ENCODE measurements at regions not wholly inside any gene's neighbourhood (a gene's known extent, or its start where the extent isn't known, plus 50 kb on each side); places are given as distances from the start of the nearest gene placed in this dataset.

DNA sequence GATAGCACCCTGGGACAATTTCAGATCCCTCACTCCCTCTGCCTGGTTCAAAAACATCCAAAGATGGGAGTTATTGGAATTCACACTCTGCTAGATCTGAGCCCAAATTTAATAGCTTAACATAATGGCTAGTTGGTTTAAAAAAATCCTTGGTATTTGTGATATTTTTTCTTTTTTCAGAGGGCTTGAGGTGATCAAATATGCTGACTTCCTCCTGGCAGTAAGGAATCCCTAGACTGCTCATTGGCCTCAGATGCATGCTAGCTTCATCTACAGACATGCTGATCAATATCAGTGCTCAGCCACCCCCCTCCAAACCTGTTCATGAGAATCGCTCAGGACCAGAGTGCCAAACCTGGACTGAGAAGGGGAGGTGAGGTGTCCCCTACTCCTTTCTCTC is 74.7 kb upstream of the PLPP4 start:
- no peaks in the 10 kb centered on the region for H3K27me3 Mint-ChIP-seq
- no peak overlapping the region for H3K4me3 Mint-ChIP-seq (ENCODE audit: low read depth)
- H3K36me3 Mint-ChIP-seq (ENCODE audit: insufficient read depth), result no peaks in the 10 kb centered on the region
- no peaks in the 10 kb centered on the region for H3K4me1 Mint-ChIP-seq (ENCODE audit: low read depth)
- TF ChIP-seq, protein P1, sequence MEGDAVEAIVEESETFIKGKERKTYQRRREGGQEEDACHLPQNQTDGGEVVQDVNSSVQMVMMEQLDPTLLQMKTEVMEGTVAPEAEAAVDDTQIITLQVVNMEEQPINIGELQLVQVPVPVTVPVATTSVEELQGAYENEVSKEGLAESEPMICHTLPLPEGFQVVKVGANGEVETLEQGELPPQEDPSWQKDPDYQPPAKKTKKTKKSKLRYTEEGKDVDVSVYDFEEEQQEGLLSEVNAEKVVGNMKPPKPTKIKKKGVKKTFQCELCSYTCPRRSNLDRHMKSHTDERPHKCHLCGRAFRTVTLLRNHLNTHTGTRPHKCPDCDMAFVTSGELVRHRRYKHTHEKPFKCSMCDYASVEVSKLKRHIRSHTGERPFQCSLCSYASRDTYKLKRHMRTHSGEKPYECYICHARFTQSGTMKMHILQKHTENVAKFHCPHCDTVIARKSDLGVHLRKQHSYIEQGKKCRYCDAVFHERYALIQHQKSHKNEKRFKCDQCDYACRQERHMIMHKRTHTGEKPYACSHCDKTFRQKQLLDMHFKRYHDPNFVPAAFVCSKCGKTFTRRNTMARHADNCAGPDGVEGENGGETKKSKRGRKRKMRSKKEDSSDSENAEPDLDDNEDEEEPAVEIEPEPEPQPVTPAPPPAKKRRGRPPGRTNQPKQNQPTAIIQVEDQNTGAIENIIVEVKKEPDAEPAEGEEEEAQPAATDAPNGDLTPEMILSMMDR (IDR thresholded peaks at IDR 0.05; ENCODE audit: unreplicated experiment), result no peak
- no peaks in the 10 kb centered on the region for H3K9me3 Mint-ChIP-seq (ENCODE audit: low read depth)
- DNase-seq (ENCODE audit: low spot score, unreplicated experiment), result no peak
- H3K27ac Mint-ChIP-seq, result no peak overlapping the region

DNA sequence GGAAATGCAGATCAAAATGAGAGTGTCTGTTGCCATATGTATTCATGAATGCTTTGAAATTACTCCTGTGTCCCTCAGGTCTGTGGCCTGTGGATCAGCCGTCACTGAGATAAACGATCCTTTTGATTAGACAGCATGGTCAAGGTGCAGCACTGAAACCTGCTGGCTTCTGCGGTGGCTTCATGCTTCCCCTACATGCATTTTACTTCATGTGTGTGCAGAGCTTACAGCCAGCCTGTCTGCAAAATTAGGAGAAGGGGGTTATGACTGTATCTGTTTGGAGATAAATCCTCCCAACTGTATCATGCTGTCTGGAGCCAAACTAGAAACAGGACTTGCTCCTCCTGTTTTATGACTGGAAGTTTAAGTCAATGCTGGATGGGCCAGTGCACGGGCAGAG is 71.0 kb upstream of the PLPP4 start:
- no peaks in the 10 kb centered on the region for H3K27me3 Mint-ChIP-seq
- no peaks in the 10 kb centered on the region for H3K36me3 Mint-ChIP-seq (ENCODE audit: insufficient read depth)
- H3K9me3 Mint-ChIP-seq (ENCODE audit: low read depth), result no peaks in the 10 kb centered on the region
- H3K4me3 Mint-ChIP-seq (ENCODE audit: low read depth), result no peak overlapping the region
- no peak for DNase-seq (ENCODE audit: low spot score, unreplicated experiment)
- TF ChIP-seq, protein P1 (IDR thresholded peaks at IDR 0.05; ENCODE audit: unreplicated experiment), result no peak
- no peak overlapping the region for H3K27ac Mint-ChIP-seq
- no peaks in the 10 kb centered on the region for H3K4me1 Mint-ChIP-seq (ENCODE audit: low read depth)

DNA sequence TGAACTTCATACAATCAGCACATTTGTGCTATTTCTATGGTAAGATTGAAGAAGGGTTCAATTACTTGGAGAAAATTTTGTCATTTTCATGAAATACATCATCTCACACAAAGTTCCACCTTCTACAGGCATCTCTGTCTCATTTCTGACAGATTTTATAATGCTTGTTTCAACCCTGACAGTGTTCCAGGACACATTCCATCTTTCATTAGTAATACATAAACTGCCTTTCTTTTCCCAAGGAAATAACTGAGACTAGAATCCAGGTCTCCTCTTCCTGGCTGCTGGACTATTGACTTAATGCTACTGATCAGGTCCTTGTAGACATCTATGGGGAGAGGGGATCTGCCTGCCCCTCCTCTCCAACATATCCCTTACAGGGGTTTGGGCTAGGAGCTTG is 70.1 kb upstream of the PLPP4 start:
- no peak for DNase-seq (ENCODE audit: low spot score, unreplicated experiment)
- Mint-ChIP-seq H3K36me3 (ENCODE audit: insufficient read depth) (no peaks in the 10 kb centered on the region), H3K27ac (no peak overlapping the region), H3K4me1 (ENCODE audit: low read depth) (peaks cover 5% of the 10 kb centered on the region), H3K9me3 (ENCODE audit: low read depth) (no peaks in the 10 kb centered on the region), H3K4me3 (ENCODE audit: low read depth) (no peak overlapping the region), H3K27me3 (no peaks in the 10 kb centered on the region)
- TF ChIP-seq, protein P1 (IDR thresholded peaks at IDR 0.05; ENCODE audit: unreplicated experiment), result no peak

DNA sequence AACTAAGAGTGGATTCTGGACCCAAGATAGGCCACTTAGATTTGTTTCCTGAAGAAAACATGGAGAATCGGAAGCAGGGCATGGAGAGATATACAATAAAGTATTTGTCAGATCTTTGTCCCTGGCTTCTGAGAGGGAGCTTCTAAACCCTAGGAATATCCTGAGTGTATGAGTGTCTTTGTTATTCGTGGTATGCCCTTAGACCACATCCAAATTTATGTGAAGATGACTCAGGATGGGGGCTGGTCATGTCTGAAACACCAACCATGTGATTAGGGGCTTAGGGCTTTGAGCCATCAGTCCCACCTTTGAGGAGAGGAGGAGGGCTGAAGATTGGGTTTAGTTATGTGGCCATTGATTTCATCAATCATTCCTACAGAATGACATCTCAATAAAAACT is 69.7 kb upstream of the PLPP4 start:
- Mint-ChIP-seq H3K4me3 (ENCODE audit: low read depth) (no peak overlapping the region), H3K4me1 (ENCODE audit: low read depth) (peaks cover 5% of the 10 kb centered on the region)

DNA sequence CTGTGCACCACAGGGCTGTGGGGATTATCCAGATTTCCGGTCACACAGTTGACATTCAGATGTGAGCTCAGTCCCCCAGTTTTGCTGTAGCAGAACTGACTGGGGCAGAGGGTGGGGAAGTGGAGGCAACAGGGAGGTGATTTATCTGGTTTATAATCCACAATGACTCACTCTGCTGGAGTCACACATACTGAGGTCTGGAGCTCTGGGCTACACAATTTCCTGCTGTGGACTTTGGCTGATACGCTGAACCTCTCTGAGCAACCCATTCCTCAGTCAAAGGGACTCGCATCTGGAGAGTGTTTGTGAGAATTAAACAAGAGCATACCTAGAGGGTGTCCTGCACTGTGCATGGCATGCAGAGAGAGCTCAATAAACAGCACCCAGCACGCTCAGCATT is 64.8 kb upstream of the PLPP4 start:
- Mint-ChIP-seq H3K4me1 (ENCODE audit: low read depth) (peaks cover 5% of the 10 kb centered on the region), H3K9me3 (ENCODE audit: low read depth) (no peaks in the 10 kb centered on the region), H3K4me3 (ENCODE audit: low read depth) (no peak overlapping the region), H3K27ac (no peak overlapping the region), H3K27me3 (peaks cover 7% of the 10 kb centered on the region), H3K36me3 (ENCODE audit: insufficient read depth) (no peaks in the 10 kb centered on the region)
- no peak for DNase-seq (ENCODE audit: low spot score, unreplicated experiment)
- TF ChIP-seq, protein P1 (IDR thresholded peaks at IDR 0.05; ENCODE audit: unreplicated experiment), result no peak

More for the DNA sequence above, 69.7 kb upstream of the PLPP4 start:
- no peak overlapping the region for H3K27ac Mint-ChIP-seq
- DNase-seq (ENCODE audit: low spot score, unreplicated experiment), result no peak
- no peaks in the 10 kb centered on the region for H3K36me3 Mint-ChIP-seq (ENCODE audit: insufficient read depth)
- H3K9me3 Mint-ChIP-seq (ENCODE audit: low read depth), result no peaks in the 10 kb centered on the region
- no peaks in the 10 kb centered on the region for H3K27me3 Mint-ChIP-seq
- TF ChIP-seq, protein P1 (IDR thresholded peaks at IDR 0.05; ENCODE audit: unreplicated experiment), result no peak

Data from progenitor cell of endocrine pancreas (in vitro differentiated cells).